ENCODE measurements at regions not wholly inside any gene's neighbourhood (a gene's known extent, or its start where the extent isn't known, plus 50 kb on each side); places are given as distances from the start of the nearest gene placed in this dataset.

GRCh38 chr12:31201382-31201781 lies 124.6 kb downstream of the SINHCAF start:
- no peak for TF ChIP-seq ZNF70 (CRISPR knock-in tag; IDR thresholded peaks at IDR 0.05)
- no peak for TF ChIP-seq CSRNP3 (CRISPR knock-in tag; IDR thresholded peaks at IDR 0.05)
- no peak for TF ChIP-seq TCF4 (CRISPR knock-in tag; IDR thresholded peaks at IDR 0.05; ENCODE audit: borderline replicate concordance)
- TF ChIP-seq CREB5 (CRISPR knock-in tag; IDR thresholded peaks at IDR 0.05; ENCODE audit: low read depth): no peak
- TF ChIP-seq ESRRG (CRISPR knock-in tag; IDR thresholded peaks at IDR 0.05): no peak

Data from SK-N-SH treated with all-trans-retinoic acid at 6 μM for 48 hours (cell line).